Naive B cell (primary cell): ENCODE measurements at regions not wholly inside any gene's neighbourhood (a gene's known extent, or its start where the extent isn't known, plus 50 kb on each side); places are given as distances from the start of the nearest gene placed in this dataset.

ENCODE experiments used
- ATAC-seq, 2 donors: fragments of 150-1000 bp; cut with Tn5 transposase; 2 replicates each; pipeline ENCODE4 v1.10.0; 2021; ENCODE audit warnings: low read depth in 2 of 2, mild to moderate bottlenecking in 2 of 2, moderate library complexity in 2 of 2
- DNase-seq: peaks from one replicate; pipeline ENCODE4 v3.0.0; 2022
- H3K27ac Mint-ChIP-seq, 6 donors: one replicate each; pipeline ENCODE4 v1.8.0; 2020 to 2022; ENCODE audit warnings: mild to moderate bottlenecking in 6 of 6, mixed read lengths in 6 of 6, moderate library complexity in 5 of 6, inconsistent platforms in 2 of 6
- H3K27me3 Mint-ChIP-seq, 3 donors: one replicate each; pipeline ENCODE4 v1.8.0; 2021 to 2022; ENCODE audit warnings: mixed read lengths in 3 of 3, mild to moderate bottlenecking in 1 of 3
- H3K36me3 Mint-ChIP-seq, 2 donors: one replicate each; pipeline ENCODE4 v1.8.0; 2020 to 2022; ENCODE audit warnings: mixed read lengths in 2 of 2, inconsistent platforms in 1 of 2, mild to moderate bottlenecking in 1 of 2
- H3K4me1 Mint-ChIP-seq, 3 donors: one replicate each; pipeline ENCODE4 v1.8.0; 2020 to 2022; ENCODE audit warnings: mixed read lengths in 3 of 3, inconsistent platforms in 1 of 3, mild to moderate bottlenecking in 1 of 3, moderate library complexity in 1 of 3
- H3K4me3 Mint-ChIP-seq, 8 donors: one replicate each; pipeline ENCODE4 v1.8.0; 2020 to 2022; ENCODE audit warnings: mild to moderate bottlenecking in 8 of 8, mixed read lengths in 8 of 8, moderate library complexity in 8 of 8, inconsistent platforms in 2 of 8
- H3K9me3 Mint-ChIP-seq, 7 donors: one replicate each; pipeline ENCODE4 v1.8.0; 2020 to 2022; ENCODE audit warnings: mixed read lengths in 7 of 7, mild to moderate bottlenecking in 5 of 7, inconsistent platforms in 2 of 7, moderate library complexity in 1 of 7

DNA sequence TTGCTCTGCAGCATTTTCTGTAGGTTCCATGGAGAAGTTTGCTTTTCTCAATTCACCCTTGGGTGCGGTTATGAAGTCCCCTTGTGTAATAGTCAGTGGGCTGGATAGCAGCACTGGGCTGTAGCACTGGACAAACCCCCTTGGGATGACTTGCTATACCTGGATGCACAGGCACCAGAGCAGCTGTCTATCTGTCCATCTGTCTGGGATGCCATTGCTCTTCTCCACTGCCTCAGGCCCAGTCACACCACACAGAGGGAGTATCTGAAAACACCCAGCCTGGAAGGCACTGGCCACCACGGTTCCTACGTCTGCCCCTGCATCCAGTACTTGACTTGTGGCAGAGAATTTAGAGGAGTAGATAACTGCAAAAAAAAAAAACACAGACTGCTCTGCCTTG is 254.5 kb downstream of the TFCP2L1 start:
- H3K4me1 Mint-ChIP-seq = no peaks in the 10 kb centered on the region
- DNase-seq (no peak), ATAC-seq (no peak)
- H3K36me3 Mint-ChIP-seq = peaks cover 0 to 6% of the 10 kb centered on the region in 2 donors
- H3K27ac Mint-ChIP-seq = no peak overlapping the region
- H3K4me3 Mint-ChIP-seq = no peak overlapping the region
- H3K9me3 Mint-ChIP-seq = peaks cover 0 to 10% (median 4%) of the 10 kb centered on the region in 7 donors
- H3K27me3 Mint-ChIP-seq = peaks cover 0 to 14% (median 11%) of the 10 kb centered on the region in 3 donors

DNA sequence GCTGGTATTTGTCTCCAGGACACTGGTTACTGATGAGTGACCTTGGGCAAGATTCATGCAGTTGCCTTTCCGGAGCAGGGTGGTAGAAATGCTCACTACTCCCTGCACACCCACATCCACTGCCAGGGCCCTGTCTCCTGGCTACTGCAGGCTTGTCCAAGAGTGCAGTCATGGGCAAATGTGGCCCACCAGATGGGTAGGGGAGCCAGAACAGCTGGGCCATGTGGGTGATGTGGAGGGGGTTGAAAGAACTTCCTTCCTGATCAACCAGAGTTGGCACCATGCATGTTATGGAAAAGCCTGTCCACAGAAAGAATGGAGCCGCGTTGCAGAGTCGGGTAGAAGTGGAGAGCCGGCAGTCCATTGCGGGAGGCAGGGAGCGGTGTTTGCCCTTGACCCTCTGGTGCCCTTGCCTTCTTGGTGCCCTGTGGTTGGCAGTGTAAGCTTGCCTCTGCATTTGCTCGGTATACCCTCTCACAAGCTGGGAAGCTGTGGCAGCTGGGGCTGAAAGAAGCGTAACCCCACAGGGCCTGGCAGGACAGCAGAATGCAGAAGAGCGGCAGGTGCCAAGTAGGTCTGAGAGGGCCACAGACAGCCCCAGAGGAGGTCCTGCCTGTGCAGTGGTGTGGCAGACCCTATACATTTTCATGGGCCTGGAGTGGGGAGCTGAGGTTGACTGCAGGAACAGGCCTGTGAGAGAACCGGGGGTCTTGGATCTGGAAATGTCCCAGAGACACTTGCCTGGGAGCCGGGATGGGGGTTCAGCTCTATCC is 253.2 kb downstream of the TFCP2L1 start:
- Mint-ChIP-seq H3K27me3 (peaks cover 0 to 14% (median 11%) of the 10 kb centered on the region in 3 donors), H3K36me3 (peaks cover 0 to 6% of the 10 kb centered on the region in 2 donors), H3K4me1 (no peaks in the 10 kb centered on the region), H3K27ac (no peak overlapping the region), H3K4me3 (peak overlapping the region in 1 of 8 donors; percentile 70), H3K9me3 (peaks cover 0 to 6% (median 2%) of the 10 kb centered on the region in 7 donors)
- ATAC-seq = no peak
- no peak for DNase-seq

DNA sequence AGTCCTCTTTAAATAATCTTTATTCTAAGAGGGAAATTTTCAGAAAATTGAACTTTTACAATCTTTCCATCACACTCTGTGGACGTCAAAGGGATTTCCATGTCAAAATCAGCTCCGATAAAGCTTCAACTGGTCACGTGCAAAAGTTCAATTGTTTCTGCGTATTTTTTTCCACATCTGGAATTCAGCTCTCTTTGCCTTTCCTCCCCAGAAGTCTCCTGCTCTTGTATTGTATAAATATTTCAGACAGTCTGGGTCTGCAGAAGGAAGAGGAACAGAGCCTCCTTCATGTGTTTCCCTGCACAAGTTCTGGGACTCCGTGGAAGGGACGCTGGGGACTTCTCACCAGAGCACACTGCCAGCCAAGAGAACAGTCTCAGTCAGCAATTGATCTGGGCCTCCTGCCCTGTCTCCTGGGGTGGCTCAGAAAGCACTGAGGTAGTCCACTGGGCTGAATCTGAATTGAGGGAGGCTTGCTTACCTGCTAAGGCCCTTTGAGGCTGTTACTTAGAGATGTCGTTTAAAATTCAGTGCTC is 251.5 kb downstream of the TFCP2L1 start:
- DNase-seq (no peak), ATAC-seq (no peak)
- Mint-ChIP-seq H3K27me3 (peaks cover 0 to 15% (median 6%) of the 10 kb centered on the region in 3 donors), H3K9me3 (peaks cover 0 to 3% (median under 1%) of the 10 kb centered on the region in 7 donors), H3K27ac (no peak overlapping the region), H3K4me1 (no peaks in the 10 kb centered on the region), H3K36me3 (no peaks in the 10 kb centered on the region), H3K4me3 (no peak overlapping the region)

DNA sequence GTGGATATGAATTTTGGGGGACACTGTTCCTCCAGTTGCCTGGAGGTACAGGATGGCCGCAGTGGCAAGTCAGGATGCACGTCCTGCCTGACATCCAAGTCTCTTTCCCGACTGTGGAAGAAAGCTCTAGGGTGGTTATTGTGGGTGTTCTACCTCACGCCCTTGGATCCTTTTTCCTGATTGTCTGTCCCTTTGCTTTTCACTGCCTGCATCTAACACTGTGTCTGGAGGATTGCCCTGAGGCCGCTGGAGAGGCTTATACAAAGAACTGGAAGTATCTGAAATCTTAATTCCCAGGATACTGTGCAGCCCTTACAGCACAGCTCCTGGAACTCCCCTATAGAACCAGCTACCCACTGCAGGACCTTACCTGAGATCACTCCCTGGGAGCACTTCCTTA is 250.5 kb downstream of the TFCP2L1 start:
- H3K4me3 Mint-ChIP-seq = no peak overlapping the region
- ATAC-seq (no peak), DNase-seq (no peak)
- H3K27ac Mint-ChIP-seq = no peak overlapping the region
- peaks cover 0 to 3% (median 0%) of the 10 kb centered on the region in 7 donors for H3K9me3 Mint-ChIP-seq
- H3K27me3 Mint-ChIP-seq = peaks cover 0 to 15% (median 6%) of the 10 kb centered on the region in 3 donors
- H3K36me3 Mint-ChIP-seq = no peaks in the 10 kb centered on the region
- no peaks in the 10 kb centered on the region for H3K4me1 Mint-ChIP-seq

DNA sequence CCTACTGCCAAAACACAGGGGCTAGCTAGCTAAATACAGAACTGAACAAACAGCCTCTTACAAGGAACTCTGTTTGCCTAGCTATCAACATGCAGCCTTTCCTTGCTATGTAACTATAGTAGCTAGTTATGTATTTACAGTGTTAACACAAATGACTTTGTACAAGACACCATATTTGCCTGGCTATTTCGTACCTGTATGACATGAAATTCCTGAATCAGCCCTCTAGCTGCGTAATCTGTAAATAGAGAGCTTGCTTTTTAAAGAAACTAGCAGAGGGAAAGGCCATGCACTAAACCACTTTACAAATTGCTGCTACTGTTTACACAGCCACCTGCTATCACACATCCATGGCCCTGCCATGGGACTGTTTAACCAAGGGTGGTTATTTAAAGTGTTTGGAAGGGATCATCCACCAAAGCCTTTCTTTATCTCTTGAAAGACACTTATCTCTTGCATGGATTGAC is 248.7 kb downstream of the TFCP2L1 start:
- Mint-ChIP-seq H3K27ac (no peak overlapping the region), H3K36me3 (no peaks in the 10 kb centered on the region), H3K4me1 (no peaks in the 10 kb centered on the region), H3K9me3 (peaks cover 0 to 2% (median 0%) of the 10 kb centered on the region in 7 donors), H3K27me3 (peaks cover 0 to 8% (median 0%) of the 10 kb centered on the region in 3 donors), H3K4me3 (no peak overlapping the region)
- ATAC-seq = no peak
- DNase-seq = no peak

DNA sequence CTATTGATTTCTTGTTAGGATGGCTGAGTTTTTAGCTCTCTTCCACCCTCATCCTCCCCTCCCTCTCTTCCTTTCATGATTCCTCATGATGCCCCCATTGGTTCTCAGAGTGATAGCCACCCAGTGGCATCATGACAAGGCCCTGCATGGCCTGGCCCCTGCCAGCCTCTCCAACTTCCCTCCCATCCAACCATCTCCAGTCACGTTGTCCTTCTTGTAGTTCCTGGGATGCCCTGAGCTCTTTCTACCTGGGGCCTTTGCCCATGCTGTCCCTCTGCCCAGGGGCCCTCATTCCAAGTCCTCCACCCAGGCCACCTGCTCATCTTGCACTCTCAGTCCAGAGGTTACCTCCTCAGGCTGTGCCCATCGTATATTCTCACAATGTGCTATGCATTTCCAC is 247.5 kb downstream of the TFCP2L1 start:
- no peak for DNase-seq
- Mint-ChIP-seq H3K27ac (no peak overlapping the region), H3K4me1 (no peaks in the 10 kb centered on the region), H3K36me3 (no peaks in the 10 kb centered on the region), H3K4me3 (peak overlapping the region in 1 of 8 donors; percentile 18), H3K27me3 (peaks cover 0 to 8% (median 0%) of the 10 kb centered on the region in 3 donors), H3K9me3 (peaks cover 0 to 2% (median 0%) of the 10 kb centered on the region in 7 donors)
- no peak for ATAC-seq

DNA sequence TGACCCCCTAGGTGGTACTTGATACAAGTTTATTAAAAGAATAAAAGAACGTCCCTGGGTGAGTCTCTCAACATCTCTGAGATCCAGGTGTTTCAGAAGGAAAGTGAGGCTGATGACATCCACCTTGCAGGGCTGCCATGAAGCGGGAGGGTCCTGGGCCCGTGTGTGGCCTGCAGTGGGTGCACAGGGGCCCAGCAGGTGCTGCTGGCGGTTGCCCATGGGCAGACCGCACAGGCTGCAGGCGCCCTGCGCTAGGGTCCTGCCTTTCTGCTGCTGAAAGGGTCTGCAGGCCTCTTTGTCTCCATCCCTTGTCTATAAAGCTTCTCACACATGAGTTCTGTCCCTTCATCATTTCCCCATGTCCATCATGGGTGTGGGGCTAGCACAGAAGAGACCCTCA is 247.0 kb downstream of the TFCP2L1 start:
- peaks cover 0 to 2% (median 0%) of the 10 kb centered on the region in 7 donors for H3K9me3 Mint-ChIP-seq
- no peaks in the 10 kb centered on the region for H3K36me3 Mint-ChIP-seq
- no peak overlapping the region for H3K4me3 Mint-ChIP-seq
- peaks cover 0 to 8% (median 0%) of the 10 kb centered on the region in 3 donors for H3K27me3 Mint-ChIP-seq
- no peak overlapping the region for H3K27ac Mint-ChIP-seq
- DNase-seq = no peak
- no peak for ATAC-seq
- no peaks in the 10 kb centered on the region for H3K4me1 Mint-ChIP-seq

DNA sequence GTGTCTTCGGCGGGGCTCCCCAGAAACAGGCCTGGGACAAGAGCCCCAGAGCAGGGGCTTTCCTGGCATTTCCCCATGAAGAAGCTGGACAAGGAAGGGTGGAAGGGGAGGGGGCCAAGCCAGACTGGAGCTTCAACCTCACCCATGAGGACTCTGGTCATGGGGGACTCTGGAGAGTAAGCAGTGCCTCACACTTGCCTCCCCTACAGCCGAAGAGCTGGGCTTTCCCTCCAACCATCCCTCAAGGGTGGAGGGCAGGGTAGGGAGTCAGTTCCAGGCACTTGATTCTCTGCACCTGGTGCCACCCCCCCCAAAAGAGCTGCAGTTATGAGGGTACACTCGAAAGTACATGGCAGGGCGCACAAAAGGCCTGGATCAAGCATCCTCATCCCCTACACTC is 246.6 kb downstream of the TFCP2L1 start:
- ATAC-seq (no peak), DNase-seq (no peak)
- Mint-ChIP-seq H3K27me3 (peaks cover 0 to 8% (median 0%) of the 10 kb centered on the region in 3 donors), H3K27ac (no peak overlapping the region), H3K36me3 (no peaks in the 10 kb centered on the region), H3K9me3 (peaks cover 0 to 2% (median 0%) of the 10 kb centered on the region in 7 donors), H3K4me3 (no peak overlapping the region), H3K4me1 (no peaks in the 10 kb centered on the region)

DNA sequence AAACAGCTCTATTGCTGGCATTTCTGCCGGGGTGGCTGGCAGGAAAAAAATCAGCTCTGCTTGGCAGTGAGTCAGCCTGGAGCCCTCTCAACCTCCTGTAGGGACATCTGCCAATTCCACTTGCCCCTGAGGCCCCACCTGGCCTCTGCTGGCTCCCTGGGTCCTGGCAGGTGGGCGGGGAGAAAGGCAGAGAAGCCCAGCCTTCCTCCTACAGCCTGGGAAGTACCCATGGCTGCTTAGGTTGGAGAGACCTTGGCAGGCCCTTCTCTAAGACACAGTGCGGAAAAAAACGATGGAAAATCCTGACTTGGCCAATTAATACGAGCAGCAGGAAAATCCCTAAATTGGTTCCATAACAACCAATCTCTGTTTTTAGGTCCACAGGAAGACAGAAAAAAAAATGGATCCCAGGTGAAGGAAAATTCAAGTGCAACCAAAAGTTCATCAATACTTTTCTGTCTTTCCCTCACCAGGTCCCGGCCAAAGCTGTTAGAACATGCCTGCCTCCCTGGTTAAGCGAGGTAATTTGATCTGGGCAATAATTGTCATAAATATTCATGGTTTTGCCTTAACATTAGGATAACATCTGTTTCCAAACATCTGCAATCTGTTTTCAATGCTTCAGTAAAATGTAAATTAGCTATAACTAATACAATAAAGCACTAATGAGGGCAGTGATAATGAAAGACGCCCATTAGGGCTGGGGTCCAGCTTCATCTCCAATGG is 245.9 kb downstream of the TFCP2L1 start:
- peaks cover 0 to 8% (median 0%) of the 10 kb centered on the region in 3 donors for H3K27me3 Mint-ChIP-seq
- no peak for DNase-seq
- H3K9me3 Mint-ChIP-seq = peaks cover 0 to 2% (median 0%) of the 10 kb centered on the region in 7 donors
- no peak overlapping the region for H3K4me3 Mint-ChIP-seq
- H3K27ac Mint-ChIP-seq = no peak overlapping the region
- no peaks in the 10 kb centered on the region for H3K36me3 Mint-ChIP-seq
- no peaks in the 10 kb centered on the region for H3K4me1 Mint-ChIP-seq
- ATAC-seq = no peak

DNA sequence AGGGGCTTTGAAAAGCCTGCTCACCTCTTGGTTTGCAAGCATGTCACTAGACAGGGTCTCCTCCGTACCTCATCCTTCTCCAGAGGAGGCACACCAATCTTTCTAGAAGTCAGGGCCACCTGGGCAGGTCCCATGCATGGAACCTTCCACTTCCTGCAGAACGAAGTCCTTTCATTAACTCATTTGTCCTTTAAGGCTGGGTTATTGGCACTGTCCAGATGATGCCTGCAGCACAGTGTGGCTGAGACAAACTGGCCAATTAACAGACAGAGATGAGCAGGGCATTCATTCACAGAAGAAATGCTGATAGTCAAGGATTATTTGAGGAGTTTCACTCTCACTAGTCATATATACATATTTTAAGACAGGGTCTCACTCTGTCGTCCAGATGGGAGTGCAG is 245.3 kb downstream of the TFCP2L1 start:
- peaks cover 0 to 2% (median 0%) of the 10 kb centered on the region in 7 donors for H3K9me3 Mint-ChIP-seq
- H3K4me1 Mint-ChIP-seq = no peaks in the 10 kb centered on the region
- H3K27ac Mint-ChIP-seq = no peak overlapping the region
- H3K4me3 Mint-ChIP-seq = no peak overlapping the region
- no peaks in the 10 kb centered on the region for H3K36me3 Mint-ChIP-seq
- H3K27me3 Mint-ChIP-seq = peaks cover 0 to 8% (median 0%) of the 10 kb centered on the region in 3 donors
- no peak for DNase-seq
- no peak for ATAC-seq

DNA sequence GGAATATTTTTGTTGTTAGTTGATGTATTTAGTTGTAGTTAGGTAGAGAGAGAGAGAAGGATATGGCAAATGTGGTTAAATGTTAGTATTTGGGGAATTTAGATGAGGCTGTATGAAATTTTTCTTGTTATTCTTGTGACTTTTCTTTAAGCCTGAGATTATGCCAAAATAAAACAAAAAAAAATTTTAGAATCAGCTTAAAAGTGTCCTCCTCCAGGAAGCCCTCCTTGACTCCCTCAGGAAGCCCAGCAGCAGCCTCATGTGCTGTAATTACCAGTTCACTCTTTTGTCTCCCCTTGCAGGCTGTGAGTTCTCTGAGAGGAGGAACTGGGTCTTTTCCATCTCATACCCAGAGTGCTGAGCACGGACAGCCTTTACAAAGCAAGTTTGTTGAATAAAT is 243.5 kb downstream of the TFCP2L1 start:
- ATAC-seq (no peak), DNase-seq (no peak)
- no peak overlapping the region for H3K4me3 Mint-ChIP-seq
- no peaks in the 10 kb centered on the region for H3K36me3 Mint-ChIP-seq
- H3K9me3 Mint-ChIP-seq = peaks cover 0 to 2% (median 0%) of the 10 kb centered on the region in 7 donors
- no peak overlapping the region for H3K27ac Mint-ChIP-seq
- peaks cover 0 to 8% (median 0%) of the 10 kb centered on the region in 3 donors for H3K27me3 Mint-ChIP-seq
- H3K4me1 Mint-ChIP-seq = no peaks in the 10 kb centered on the region

DNA sequence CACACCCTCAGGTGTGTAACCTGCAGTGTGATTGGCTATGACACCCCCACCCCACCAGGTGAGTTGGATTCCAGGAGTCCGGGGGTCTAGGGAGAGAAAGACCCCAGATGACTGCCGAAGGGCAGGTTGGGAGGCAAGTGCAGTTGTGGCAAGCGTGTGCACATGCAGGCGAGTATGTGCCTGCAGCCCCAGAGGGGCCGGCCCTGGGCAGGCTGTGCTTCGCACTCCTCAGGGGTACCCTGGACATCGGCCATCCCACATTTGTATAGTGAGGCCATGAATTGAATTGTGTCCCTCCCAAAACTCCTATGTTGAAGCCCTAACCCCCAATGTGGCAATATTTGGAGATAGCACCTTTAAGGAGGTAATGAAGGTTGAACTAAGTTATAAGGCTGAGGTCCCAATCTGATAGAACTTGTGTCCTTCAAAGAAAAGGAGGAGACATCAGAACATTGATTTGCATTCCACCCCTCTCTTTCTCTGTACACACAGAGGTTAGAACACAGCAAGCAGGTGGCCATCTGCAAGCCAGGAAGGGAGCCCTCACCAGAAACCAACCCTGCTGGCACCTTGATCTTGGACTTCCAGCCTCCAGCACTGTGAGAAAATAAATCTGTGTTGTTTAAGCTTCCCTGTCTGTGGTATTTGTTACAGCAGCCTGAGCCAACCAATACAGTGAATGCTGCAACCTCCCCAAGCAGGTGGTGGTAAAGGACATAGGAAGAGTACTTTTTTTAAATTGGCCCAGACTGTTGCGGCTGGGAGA is 241.8 kb downstream of the TFCP2L1 start:
- DNase-seq (no peak), ATAC-seq (no peak)
- no peaks in the 10 kb centered on the region for H3K36me3 Mint-ChIP-seq
- H3K27me3 Mint-ChIP-seq = no peaks in the 10 kb centered on the region
- H3K27ac Mint-ChIP-seq = peak overlapping the region in 1 of 6 donors; percentile 46
- peaks cover 0 to 2% (median 0%) of the 10 kb centered on the region in 7 donors for H3K9me3 Mint-ChIP-seq
- no peak overlapping the region for H3K4me3 Mint-ChIP-seq
- no peaks in the 10 kb centered on the region for H3K4me1 Mint-ChIP-seq

DNA sequence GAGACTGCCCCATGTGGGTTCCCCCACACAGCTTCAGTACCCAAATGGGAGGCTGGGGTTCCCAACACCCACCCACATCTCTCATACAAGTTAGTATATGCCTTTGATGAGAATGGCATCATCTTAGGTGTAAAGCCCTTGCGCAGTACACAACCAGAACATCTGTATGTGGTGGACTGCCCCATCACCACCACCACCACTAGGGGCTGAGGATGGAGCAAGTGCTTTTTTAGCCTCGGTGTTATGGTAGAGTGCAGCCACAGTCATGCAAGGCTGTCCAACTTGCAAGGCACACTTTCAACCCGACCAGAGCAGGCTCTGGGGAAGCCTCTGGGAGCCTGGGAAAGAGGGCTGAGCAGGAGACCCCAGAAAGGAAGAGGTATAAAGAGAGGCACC is 241.2 kb downstream of the TFCP2L1 start:
- Mint-ChIP-seq H3K36me3 (no peaks in the 10 kb centered on the region), H3K9me3 (peaks cover 0 to 2% (median 0%) of the 10 kb centered on the region in 7 donors), H3K27me3 (no peaks in the 10 kb centered on the region), H3K4me3 (no peak overlapping the region), H3K4me1 (no peaks in the 10 kb centered on the region), H3K27ac (peak overlapping the region in 1 of 6 donors; percentile 3)
- ATAC-seq (no peak), DNase-seq (no peak)
